Stimulated activated effector memory CD8-positive, alpha-beta T cell treated with anti-CD3 and anti-CD28 coated beads, Interleukin-12 subunit alpha, Interleukin-12 subunit beta, amount 100 ng/mL, for 72 hours (primary cell): ENCODE measurements at regions not wholly inside any gene's neighbourhood (a gene's known extent, or its start where the extent isn't known, plus 50 kb on each side); places are given as distances from the start of the nearest gene placed in this dataset.

ENCODE experiments used
- ATAC-seq: fragments of 150-1000 bp; cut with Tn5 transposase; 2 replicates; pipeline ENCODE4 v1.10.0; 2021
- DNase-seq, 2 donors: peaks; one replicate each; pipeline ENCODE4 v3.0.0; 2021 to 2022; ENCODE audit warnings: low spot score in 2 of 2
- H3K27ac Mint-ChIP-seq: one replicate; pipeline ENCODE4 v1.8.0; 2022; ENCODE audit warnings: mild to moderate bottlenecking, mixed read lengths
- H3K36me3 Mint-ChIP-seq: one replicate; pipeline ENCODE4 v1.8.0; 2022; ENCODE audit warnings: mild to moderate bottlenecking, mixed read lengths
- H3K4me1 Mint-ChIP-seq: one replicate; pipeline ENCODE4 v1.8.0; 2022; ENCODE audit warnings: mixed read lengths
- H3K4me3 Mint-ChIP-seq: one replicate; pipeline ENCODE4 v1.8.0; 2022; ENCODE audit warnings: mild to moderate bottlenecking, mixed read lengths
- H3K9me3 Mint-ChIP-seq: one replicate; pipeline ENCODE4 v1.8.0; 2022; ENCODE audit warnings: mixed read lengths

DNA sequence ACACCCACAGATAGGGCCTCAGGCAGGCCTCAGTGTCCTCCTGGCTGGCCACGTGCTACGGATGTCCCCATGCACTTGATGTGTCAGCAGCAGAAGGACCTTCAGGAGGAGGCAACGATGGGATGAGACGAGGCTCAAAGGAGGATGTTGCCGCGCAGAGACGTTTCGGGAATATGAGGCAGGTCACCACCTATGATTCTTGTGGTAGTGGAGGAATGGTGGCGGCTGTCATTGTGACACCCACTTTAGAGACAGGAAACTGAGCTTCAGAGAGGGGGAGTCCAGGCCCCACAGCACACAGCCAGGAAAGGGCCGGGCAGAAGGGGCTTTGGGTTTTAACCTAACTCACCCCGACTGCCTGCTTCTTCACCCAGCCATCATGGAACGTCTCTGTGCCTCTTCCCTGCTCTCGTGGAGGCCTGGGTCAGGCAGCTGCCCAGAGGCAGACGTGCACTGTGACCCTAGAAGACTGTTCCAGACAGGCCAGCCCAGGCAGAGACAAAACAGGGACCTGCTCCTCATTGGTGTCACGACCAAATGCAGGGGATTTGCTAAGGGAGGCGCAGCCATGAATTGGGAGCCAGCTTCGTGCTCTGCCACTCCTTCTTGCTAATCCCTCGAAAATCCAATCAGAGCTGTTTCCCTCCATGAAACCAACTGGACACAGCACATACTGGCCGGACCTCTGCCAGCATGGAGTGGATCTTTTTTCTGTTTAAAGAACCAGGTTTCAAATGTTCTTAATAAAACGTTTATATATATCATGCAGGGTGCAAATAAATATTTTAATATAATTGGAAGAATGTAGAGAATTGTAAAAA, 169.2 kb downstream of the ASB1 start:
- Mint-ChIP-seq H3K27ac (no peak overlapping the region), H3K4me3 (no peak overlapping the region), H3K36me3 (no peaks in the 10 kb centered on the region), H3K4me1 (no peaks in the 10 kb centered on the region), H3K9me3 (no peaks in the 10 kb centered on the region)
- ATAC-seq, result no peak
- DNase-seq, result no peak

GRCh38 chr2:238596571-238597551, 170.1 kb downstream of the ASB1 start:
- Mint-ChIP-seq H3K27ac (no peak overlapping the region), H3K4me3 (no peak overlapping the region), H3K36me3 (no peaks in the 10 kb centered on the region), H3K9me3 (no peaks in the 10 kb centered on the region), H3K4me1 (no peaks in the 10 kb centered on the region)
- DNase-seq (no peak), ATAC-seq (no peak)

DNA sequence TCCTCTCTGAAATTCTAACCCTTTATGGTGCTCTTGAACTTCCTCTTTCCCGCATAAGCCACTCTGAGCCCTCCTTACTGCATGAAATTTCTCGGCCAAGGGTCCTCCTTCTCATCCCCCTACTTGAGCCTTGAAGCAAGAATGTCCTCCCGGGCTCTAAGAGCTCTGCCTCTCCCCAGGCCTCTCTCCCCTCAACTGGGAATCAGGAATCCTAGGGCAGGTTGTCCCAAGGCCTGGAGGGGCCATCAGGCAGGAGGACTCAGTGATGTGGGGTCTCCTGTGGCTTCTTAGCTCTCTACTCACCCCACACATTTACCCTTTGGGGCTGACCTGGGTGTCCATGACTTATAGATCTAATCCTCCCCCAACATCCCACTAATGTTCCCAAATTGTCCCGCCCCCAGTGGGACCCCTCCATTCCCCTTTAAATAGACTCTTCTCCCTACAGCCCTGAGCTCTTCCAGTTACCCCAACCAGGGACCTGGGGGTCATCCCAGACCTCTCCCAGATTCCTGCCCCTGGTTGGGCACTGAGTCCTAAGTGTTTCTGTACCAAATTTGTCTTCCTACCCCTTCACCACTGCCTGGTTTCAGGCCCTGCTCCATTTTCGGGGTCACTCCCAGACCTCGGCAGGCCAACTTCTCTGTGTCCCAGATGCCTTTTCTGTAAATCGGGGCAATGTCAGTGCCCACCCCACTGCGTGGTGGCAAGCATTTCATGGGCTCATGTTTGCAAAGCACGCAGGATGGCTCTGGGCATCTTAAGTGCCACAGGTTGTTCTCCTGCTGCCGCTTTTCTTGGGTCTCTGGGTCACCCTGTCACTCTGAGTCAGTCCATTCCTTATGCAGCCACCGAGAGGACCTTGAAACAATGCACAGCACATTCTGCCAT, 171.2 kb downstream of the ASB1 start:
- DNase-seq (no peak), ATAC-seq (no peak)
- Mint-ChIP-seq H3K4me1 (no peaks in the 10 kb centered on the region), H3K9me3 (no peaks in the 10 kb centered on the region), H3K27ac (peak overlapping the region; percentile 55), H3K4me3 (no peak overlapping the region), H3K36me3 (no peaks in the 10 kb centered on the region)

GRCh38 chr2:238598802-238599530, 172.2 kb downstream of the ASB1 start:
- no peak for DNase-seq
- H3K27ac Mint-ChIP-seq, result no peak overlapping the region
- ATAC-seq, result no peak
- peaks cover 7% of the 10 kb centered on the region for H3K9me3 Mint-ChIP-seq
- H3K4me3 Mint-ChIP-seq, result no peak overlapping the region
- H3K36me3 Mint-ChIP-seq, result no peaks in the 10 kb centered on the region
- H3K4me1 Mint-ChIP-seq, result no peaks in the 10 kb centered on the region

GRCh38 chr2:238599549-238600505, 173.1 kb downstream of the ASB1 start:
- Mint-ChIP-seq H3K4me1 (no peaks in the 10 kb centered on the region), H3K4me3 (no peak overlapping the region), H3K36me3 (no peaks in the 10 kb centered on the region), H3K9me3 (peaks cover 11% of the 10 kb centered on the region), H3K27ac (no peak overlapping the region)
- ATAC-seq (no peak), DNase-seq (no peak)

DNA sequence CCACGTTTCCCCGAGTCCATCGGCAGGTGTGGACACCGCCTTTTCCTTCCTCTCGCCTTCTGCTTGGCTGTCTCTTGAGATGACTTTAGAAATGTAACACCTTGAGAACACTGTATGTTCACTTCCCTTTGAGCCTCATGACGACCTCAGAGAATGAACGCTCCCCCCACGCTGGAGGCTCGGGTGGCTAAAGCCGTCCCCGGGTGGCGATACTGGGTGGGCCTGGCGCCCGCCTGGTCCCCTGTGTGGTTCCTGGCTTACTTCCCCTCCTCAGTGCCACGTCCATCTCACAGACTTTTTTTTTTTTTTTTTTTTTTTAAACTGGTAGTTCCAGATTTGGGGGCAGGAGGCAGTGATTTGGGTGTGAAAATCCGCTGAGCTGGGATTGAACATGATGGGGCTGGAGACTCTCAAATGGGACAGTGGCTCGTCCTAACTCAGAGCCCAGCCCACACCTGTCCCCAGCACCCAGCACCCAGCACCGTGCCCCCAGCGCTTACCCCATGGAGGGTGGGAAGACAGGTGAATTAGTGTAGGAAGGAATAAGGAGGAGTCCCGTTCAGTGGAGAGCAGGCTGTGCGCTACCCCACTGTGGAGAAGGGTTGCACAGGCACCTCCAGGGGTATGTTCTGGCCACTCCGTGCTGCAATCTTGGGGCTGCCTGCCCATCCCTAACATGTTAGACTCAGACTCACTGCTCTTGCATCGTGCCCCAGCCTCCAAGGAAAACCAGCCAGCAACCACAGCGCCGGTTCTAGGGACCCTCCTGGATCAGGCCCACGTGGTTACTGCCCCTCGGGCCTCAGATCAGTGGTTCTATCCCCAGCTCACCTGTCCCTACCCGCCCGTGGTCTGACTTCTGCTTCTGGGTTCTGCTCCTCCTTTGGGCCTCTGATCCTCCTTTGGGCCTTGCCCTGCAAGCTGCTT, 174.0 kb downstream of the ASB1 start:
- Mint-ChIP-seq H3K27ac (no peak overlapping the region), H3K36me3 (no peaks in the 10 kb centered on the region), H3K4me1 (no peaks in the 10 kb centered on the region), H3K4me3 (no peak overlapping the region), H3K9me3 (peaks cover 11% of the 10 kb centered on the region)
- no peak for DNase-seq
- ATAC-seq, result no peak

- ATAC-seq, result no peak
- Mint-ChIP-seq H3K27ac (no peak overlapping the region), H3K4me1 (no peaks in the 10 kb centered on the region), H3K4me3 (no peak overlapping the region), H3K9me3 (peaks cover 11% of the 10 kb centered on the region), H3K36me3 (no peaks in the 10 kb centered on the region)
- no peak for DNase-seq
These were observed 174.9 kb downstream of the ASB1 start for GRCh38 chr2:238601433-238602222.

- no peaks in the 10 kb centered on the region for H3K4me1 Mint-ChIP-seq
- H3K9me3 Mint-ChIP-seq, result peaks cover 11% of the 10 kb centered on the region
- DNase-seq (no peak), ATAC-seq (no peak)
- H3K4me3 Mint-ChIP-seq, result no peak overlapping the region
- H3K36me3 Mint-ChIP-seq, result no peaks in the 10 kb centered on the region
- H3K27ac Mint-ChIP-seq, result no peak overlapping the region
These were observed 175.7 kb downstream of the ASB1 start for GRCh38 chr2:238602223-238602960.

GRCh38 chr2:238603596-238603995, 176.9 kb downstream of the ASB1 start:
- Mint-ChIP-seq H3K27ac (no peak overlapping the region), H3K4me1 (no peaks in the 10 kb centered on the region), H3K4me3 (no peak overlapping the region), H3K36me3 (no peaks in the 10 kb centered on the region), H3K9me3 (peaks cover 14% of the 10 kb centered on the region)
- DNase-seq (no peak), ATAC-seq (no peak)

DNA sequence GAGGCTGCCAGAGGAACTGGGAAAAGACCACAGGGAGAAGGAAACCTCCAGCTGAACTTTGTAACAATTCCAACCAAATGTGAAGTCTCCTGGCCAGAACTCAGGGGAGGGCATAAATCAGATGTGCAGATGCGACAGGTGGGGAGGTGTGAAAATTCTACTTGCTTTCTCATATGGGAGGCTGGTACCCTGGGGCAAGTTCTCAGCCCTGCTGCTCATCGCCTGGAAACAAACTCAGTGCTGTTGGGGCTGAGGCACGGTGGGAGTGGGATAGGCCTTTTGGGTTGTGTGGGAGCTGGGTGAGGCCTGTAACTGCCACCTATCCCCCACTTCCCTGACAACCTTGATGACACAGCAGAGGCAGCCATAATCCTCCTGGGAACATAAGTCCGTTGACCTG, 179.6 kb downstream of the ASB1 start:
- no peak for DNase-seq
- Mint-ChIP-seq H3K4me3 (no peak overlapping the region), H3K27ac (no peak overlapping the region), H3K9me3 (peaks cover 14% of the 10 kb centered on the region), H3K36me3 (no peaks in the 10 kb centered on the region), H3K4me1 (no peaks in the 10 kb centered on the region)
- no peak for ATAC-seq

DNA sequence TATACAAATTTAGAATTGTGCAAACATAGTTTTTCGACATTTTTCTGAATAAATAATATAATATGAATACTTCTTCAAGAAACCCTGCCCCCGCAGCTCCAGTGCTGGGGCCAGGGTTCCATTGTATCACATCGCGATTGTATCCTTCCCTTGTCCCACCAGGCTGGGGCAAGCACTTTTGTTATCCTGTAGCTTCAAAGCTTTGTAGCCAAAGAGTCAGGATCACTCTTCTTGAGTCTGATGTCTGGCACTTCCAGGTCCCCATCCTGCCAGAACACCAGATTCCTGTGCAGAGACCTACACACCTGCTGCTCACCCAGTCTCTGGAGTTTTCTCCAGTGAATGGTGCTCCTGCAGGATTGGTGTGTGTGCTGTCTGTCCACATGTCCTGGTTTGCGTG, 186.9 kb downstream of the ASB1 start:
- Mint-ChIP-seq H3K9me3 (peaks cover 2% of the 10 kb centered on the region), H3K4me1 (no peaks in the 10 kb centered on the region), H3K27ac (no peak overlapping the region), H3K36me3 (no peaks in the 10 kb centered on the region), H3K4me3 (no peak overlapping the region)
- DNase-seq (no peak), ATAC-seq (no peak)

DNA sequence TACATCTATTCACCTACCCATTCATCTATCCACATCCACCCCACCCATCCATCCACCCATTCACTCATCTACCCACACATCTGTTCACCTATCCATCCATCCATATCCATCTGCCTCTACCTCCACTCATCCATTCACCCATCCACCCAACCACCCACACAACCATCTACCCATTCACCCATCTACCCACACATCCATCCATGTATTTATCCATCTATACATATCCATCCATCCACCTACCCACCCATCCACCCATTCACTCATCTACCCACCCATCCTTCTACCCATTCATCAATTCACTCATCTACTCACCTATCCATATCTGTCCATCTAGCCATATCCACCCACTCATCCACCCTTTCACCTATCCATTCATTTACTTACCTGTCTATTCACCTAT, 187.6 kb downstream of the ASB1 start:
- DNase-seq (no peak), ATAC-seq (no peak)
- no peak overlapping the region for H3K27ac Mint-ChIP-seq
- no peak overlapping the region for H3K4me3 Mint-ChIP-seq
- peaks cover 2% of the 10 kb centered on the region for H3K9me3 Mint-ChIP-seq
- H3K36me3 Mint-ChIP-seq, result no peaks in the 10 kb centered on the region
- H3K4me1 Mint-ChIP-seq, result no peaks in the 10 kb centered on the region
